GM12875 (cell line): ENCODE measurements at regions not wholly inside any gene's neighbourhood (a gene's known extent, or its start where the extent isn't known, plus 50 kb on each side); places are given as distances from the start of the nearest gene placed in this dataset.

Source experiments
- H3K4me3 ChIP-seq: one replicate; pipeline ENCODE4 v1.5.1; 2011; ENCODE audit warnings: low read depth, low read length, control low read depth
- CTCF ChIP-seq: IDR thresholded peaks from 2 replicates; pipeline ENCODE4 v1.5.1; 2011; ENCODE audit warnings: low read depth, mild to moderate bottlenecking, control low read depth, inconsistent platforms, low read length, moderate library complexity, borderline replicate concordance; ENCODE audit not compliant: insufficient read depth

- TF ChIP-seq CTCF = no peak
- H3K4me3 ChIP-seq = no peak overlapping the region
Observed at GRCh38 chr10:62619413-62619738, 185.1 kb upstream of the ADO start.

GRCh38 chr10:62620491-62620890 lies 184.0 kb upstream of the ADO start:
- no peak overlapping the region for H3K4me3 ChIP-seq
- no peak for TF ChIP-seq CTCF

GRCh38 chr10:62623223-62623622 lies 181.3 kb upstream of the ADO start:
- H3K4me3 ChIP-seq = no peak overlapping the region
- TF ChIP-seq CTCF = no peak

- TF ChIP-seq CTCF = no peak
- H3K4me3 ChIP-seq = no peak overlapping the region
Observed at GRCh38 chr10:62625484-62625883, 179.0 kb upstream of the ADO start.

GRCh38 chr10:62626079-62626478 lies 178.4 kb upstream of the ADO start:
- no peak for TF ChIP-seq CTCF

GRCh38 chr10:62626817-62627216 lies 177.7 kb upstream of the ADO start:
- no peak for TF ChIP-seq CTCF
- H3K4me3 ChIP-seq = no peak overlapping the region

More at GRCh38 chr10:62626079-62626478, 178.4 kb upstream of the ADO start:
- no peak overlapping the region for H3K4me3 ChIP-seq

GRCh38 chr10:62627983-62628382 lies 176.5 kb upstream of the ADO start:
- TF ChIP-seq CTCF = no peak

More at GRCh38 chr10:62627983-62628382, 176.5 kb upstream of the ADO start:
- H3K4me3 ChIP-seq = no peak overlapping the region
